ENCODE measurements at regions not wholly inside any gene's neighbourhood (a gene's known extent, or its start where the extent isn't known, plus 50 kb on each side); places are given as distances from the start of the nearest gene placed in this dataset.

GRCh38 chr20:10954137-10954840 is 280.5 kb upstream of the JAG1 start:
- DNase-seq (ENCODE audit: low read depth in 3 of 3), result no peak

- no peak for DNase-seq (ENCODE audit: low read depth in 3 of 3)
Observed at GRCh38 chr20:10954908-10955580, 281.2 kb upstream of the JAG1 start.

- DNase-seq (ENCODE audit: low read depth in 3 of 3), result no peak
Observed at GRCh38 chr20:10958279-10958678, 284.5 kb upstream of the JAG1 start.

- no peak for DNase-seq (ENCODE audit: low read depth in 3 of 3)
Observed at GRCh38 chr20:10960416-10960815, 286.6 kb upstream of the JAG1 start.

- DNase-seq (ENCODE audit: low read depth in 3 of 3), result no peak
Observed at GRCh38 chr20:10961651-10962288, 288.0 kb upstream of the JAG1 start.

GRCh38 chr20:10962937-10963336 is 289.1 kb upstream of the JAG1 start:
- no peak for DNase-seq (ENCODE audit: low read depth in 3 of 3)

GRCh38 chr20:10963717-10964266 is 290.0 kb upstream of the JAG1 start:
- no peak for DNase-seq (ENCODE audit: low read depth in 3 of 3)

GRCh38 chr20:10965936-10966470 is 292.2 kb upstream of the JAG1 start:
- DNase-seq (ENCODE audit: low read depth in 3 of 3), result no peak

- DNase-seq (ENCODE audit: low read depth in 3 of 3), result no peak
Observed at GRCh38 chr20:10970109-10970508, 296.3 kb upstream of the JAG1 start.

- no peak for DNase-seq (ENCODE audit: low read depth in 3 of 3)
Observed at GRCh38 chr20:10971096-10971495, 297.3 kb upstream of the JAG1 start.

- no peak for DNase-seq (ENCODE audit: low read depth in 3 of 3)
Observed at GRCh38 chr20:10972219-10972860, 298.5 kb upstream of the JAG1 start.

- no peak for DNase-seq (ENCODE audit: low read depth in 3 of 3)
Observed at GRCh38 chr20:10976051-10976450, 302.3 kb upstream of the JAG1 start.

GRCh38 chr20:10978019-10978702 is 304.4 kb upstream of the JAG1 start:
- DNase-seq (ENCODE audit: low read depth in 3 of 3), result no peak

GRCh38 chr20:10978713-10979112 is 304.9 kb upstream of the JAG1 start:
- no peak for DNase-seq (ENCODE audit: low read depth in 3 of 3)

- no peak for DNase-seq (ENCODE audit: low read depth in 3 of 3)
Observed at GRCh38 chr20:10982692-10983091, 308.9 kb upstream of the JAG1 start.

- no peak for DNase-seq (ENCODE audit: low read depth in 3 of 3)
Observed at GRCh38 chr20:10984294-10984693, 310.5 kb upstream of the JAG1 start.

GRCh38 chr20:10984913-10985312 is 311.1 kb upstream of the JAG1 start:
- DNase-seq (ENCODE audit: low read depth in 3 of 3), result no peak

- no peak for DNase-seq (ENCODE audit: low read depth in 3 of 3)
Observed at GRCh38 chr20:10985536-10985935, 311.7 kb upstream of the JAG1 start.

- DNase-seq (ENCODE audit: low read depth in 3 of 3), result no peak
Observed at GRCh38 chr20:10986586-10986985, 312.8 kb upstream of the JAG1 start.

- DNase-seq (ENCODE audit: low read depth in 3 of 3), result no peak
Observed at GRCh38 chr20:10987651-10988383, 314.0 kb upstream of the JAG1 start.

All from stimulated activated CD4-positive, alpha-beta T cell treated with anti-CD3 and anti-CD28 coated beads, TNF-alpha, amount 100 ng/mL, for 24 hours (primary cell).